Brain microvascular endothelial cell (primary cell): ENCODE measurements at regions not wholly inside any gene's neighbourhood (a gene's known extent, or its start where the extent isn't known, plus 50 kb on each side); places are given as distances from the start of the nearest gene placed in this dataset.
"Not testable (repeated sequence)": the region's sequence is repeated elsewhere in the genome, so short reads cannot be mapped to it uniquely, and the experiment has no call there.

Experiments
- DNase-seq: peaks from one replicate; pipeline ENCODE4 v3.0.0-alpha.2; 2020
- H3K27ac ChIP-seq: fragments of 250-450 bp; sonication (Bioruptor Pico); 2 replicates; pipeline ENCODE4 v1.5.1; 2020; ENCODE audit warnings: mild to moderate bottlenecking, moderate library complexity
- H3K27me3 ChIP-seq: fragments of 250-450 bp; sonication (Bioruptor Pico); replicated peaks from 2 replicates; pipeline ENCODE4 v1.5.1; 2020; ENCODE audit warnings: mild to moderate bottlenecking
- H3K36me3 ChIP-seq: fragments of 250-450 bp; sonication (Bioruptor Pico); replicated peaks from 2 replicates; pipeline ENCODE4 v1.5.1; 2020; ENCODE audit warnings: mild to moderate bottlenecking
- H3K4me3 ChIP-seq: 2 replicates; pipeline ENCODE4 v1.5.1; 2011; ENCODE audit warnings: low read depth, mild to moderate bottlenecking, control low read depth, low read length, moderate library complexity
- CTCF ChIP-seq: IDR thresholded peaks from 2 replicates; pipeline ENCODE4 v1.5.1; 2011; ENCODE audit warnings: low read depth, mild to moderate bottlenecking, moderate library complexity, low read length, control low read depth, inconsistent platforms; ENCODE audit errors: missing control alignments
- in situ Hi-C: cut with HindIII; loops from 2 replicates; pipeline ENCODE4 v1.10.0; 2017; ENCODE audit warnings: low sequenced_read_pairs, low pct_ligation_motif_present

- Histone ChIP-seq H3K27me3 (no peaks in the 10 kb centered on the region), H3K27ac (no peak overlapping the region), H3K4me3 (no peak overlapping the region), H3K36me3 (no peaks in the 10 kb centered on the region)
- in situ Hi-C loops: no loop called here
- no peak for TF ChIP-seq CTCF
- no peak for DNase-seq
Observed at GRCh38 chr3:72271216-72271615, 486.3 kb upstream of the PROK2 start.

GRCh38 chr3:72270730-72271129, 485.8 kb upstream of the PROK2 start:
- in situ Hi-C loops: no loop called here
- Histone ChIP-seq H3K36me3 (no peaks in the 10 kb centered on the region), H3K27ac (no peak overlapping the region), H3K27me3 (no peaks in the 10 kb centered on the region), H3K4me3 (no peak overlapping the region)
- DNase-seq: no peak
- no peak for TF ChIP-seq CTCF

- H3K27me3 ChIP-seq: no peaks in the 10 kb centered on the region
- peak; percentile 95 for DNase-seq
- no peak for TF ChIP-seq CTCF
- H3K36me3 ChIP-seq: no peaks in the 10 kb centered on the region
- no peak overlapping the region for H3K4me3 ChIP-seq
- peak overlapping the region; percentile 21 for H3K27ac ChIP-seq
- in situ Hi-C loops: no loop called here
Observed at GRCh38 chr3:72270072-72270681, 485.2 kb upstream of the PROK2 start.

- in situ Hi-C loops: no loop called here
- no peaks in the 10 kb centered on the region for H3K27me3 ChIP-seq
- no peaks in the 10 kb centered on the region for H3K36me3 ChIP-seq
- no peak overlapping the region for H3K4me3 ChIP-seq
- no peak for DNase-seq
- H3K27ac ChIP-seq: no peak overlapping the region
- no peak for TF ChIP-seq CTCF
Observed at GRCh38 chr3:72269475-72269874, 484.5 kb upstream of the PROK2 start.

GRCh38 chr3:72266921-72267524, 482.1 kb upstream of the PROK2 start:
- H3K36me3 ChIP-seq, H3K27me3 ChIP-seq, DNase-seq, H3K4me3 ChIP-seq, in situ Hi-C loops, H3K27ac ChIP-seq: not testable (repeated sequence)

GRCh38 chr3:72266016-72266370, 481.0 kb upstream of the PROK2 start:
- H3K27me3 ChIP-seq: no peaks in the 10 kb centered on the region
- H3K27ac ChIP-seq: no peak overlapping the region

More at GRCh38 chr3:72266016-72266370, 481.0 kb upstream of the PROK2 start:
- Histone ChIP-seq H3K36me3 (no peaks in the 10 kb centered on the region), H3K4me3 (no peak overlapping the region)
- no peak for DNase-seq
- TF ChIP-seq CTCF: no peak
- in situ Hi-C loops: no loop called here
